Adrenal gland (tissue), 5 donors: ENCODE measurements at regions not wholly inside any gene's neighbourhood (a gene's known extent, or its start where the extent isn't known, plus 50 kb on each side); places are given as distances from the start of the nearest gene placed in this dataset.

Experiments used
- POLR2A ChIP-seq, 2 donors: fragments of 450-650 bp; IDR thresholded peaks; one replicate each; pipeline ENCODE4 v1.6.1; 2017; ENCODE audit warnings: antibody characterized with exemption in 2 of 2, mild to moderate bottlenecking in 2 of 2, moderate library complexity in 1 of 2
- TF ChIP-seq, protein P1 (sequence below), 6 experiments: fragments of 450-650 bp in 4 of 6; fragments of 200-600 bp in 2 of 6; sonication (generic) in 1 of 6; IDR thresholded peaks; 1 replicate in 5 of 6; 2 replicates in 1 of 6; pipeline versions ENCODE4 v1.5.1 to v1.8.0; 2016 to 2021; ENCODE audit warnings: antibody characterized with exemption in 6 of 6, mild to moderate bottlenecking in 2 of 6, moderate library complexity in 1 of 6
- donor health status: DM: no; HTN: no; CAD: no.

- TF ChIP-seq, protein P1, sequence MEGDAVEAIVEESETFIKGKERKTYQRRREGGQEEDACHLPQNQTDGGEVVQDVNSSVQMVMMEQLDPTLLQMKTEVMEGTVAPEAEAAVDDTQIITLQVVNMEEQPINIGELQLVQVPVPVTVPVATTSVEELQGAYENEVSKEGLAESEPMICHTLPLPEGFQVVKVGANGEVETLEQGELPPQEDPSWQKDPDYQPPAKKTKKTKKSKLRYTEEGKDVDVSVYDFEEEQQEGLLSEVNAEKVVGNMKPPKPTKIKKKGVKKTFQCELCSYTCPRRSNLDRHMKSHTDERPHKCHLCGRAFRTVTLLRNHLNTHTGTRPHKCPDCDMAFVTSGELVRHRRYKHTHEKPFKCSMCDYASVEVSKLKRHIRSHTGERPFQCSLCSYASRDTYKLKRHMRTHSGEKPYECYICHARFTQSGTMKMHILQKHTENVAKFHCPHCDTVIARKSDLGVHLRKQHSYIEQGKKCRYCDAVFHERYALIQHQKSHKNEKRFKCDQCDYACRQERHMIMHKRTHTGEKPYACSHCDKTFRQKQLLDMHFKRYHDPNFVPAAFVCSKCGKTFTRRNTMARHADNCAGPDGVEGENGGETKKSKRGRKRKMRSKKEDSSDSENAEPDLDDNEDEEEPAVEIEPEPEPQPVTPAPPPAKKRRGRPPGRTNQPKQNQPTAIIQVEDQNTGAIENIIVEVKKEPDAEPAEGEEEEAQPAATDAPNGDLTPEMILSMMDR (IDR thresholded peaks at IDR 0.05) = no peak
- no peak for TF ChIP-seq POLR2A (IDR thresholded peaks at IDR 0.05)
These were observed 364.6 kb downstream of the SHQ1 start for GRCh38 chr3:72483554-72484104.
